HCT116 (cell line): ENCODE measurements at regions not wholly inside any gene's neighbourhood (a gene's known extent, or its start where the extent isn't known, plus 50 kb on each side); places are given as distances from the start of the nearest gene placed in this dataset.

ENCODE experiments used
- POLR2A ChIP-seq: IDR thresholded peaks from 2 replicates; pipeline ENCODE4 v1.7.0; 2011; ENCODE audit warnings: borderline replicate concordance; ENCODE audit not compliant: insufficient read depth, insufficient read length; ENCODE audit errors: extremely low read depth
- TCF7L2 ChIP-seq: IDR thresholded peaks from 2 replicates; pipeline ENCODE4 v1.7.0; 2011; ENCODE audit warnings: borderline replicate concordance, inconsistent platforms; ENCODE audit not compliant: insufficient read depth, insufficient read length; ENCODE audit errors: extremely low read depth
- TF ChIP-seq, protein P1 (sequence below), 3 experiments: fragments of 200-600 bp in 1 of 3; sonication (generic) in 1 of 3; IDR thresholded peaks in 2 of 3; conservative IDR thresholded peaks in 1 of 3; 2 replicates each; pipeline ENCODE4 v1.5.1; 2012 to 2017; ENCODE audit warnings: low read depth in 2 of 3, low read length in 2 of 3, antibody characterized with exemption in 1 of 3, borderline replicate concordance in 1 of 3, control low read depth in 1 of 3, mild to moderate bottlenecking in 1 of 3, mixed read lengths in 1 of 3, mixed run types in 1 of 3, moderate library complexity in 1 of 3; ENCODE audit not compliant: insufficient read depth in 1 of 3

DNA sequence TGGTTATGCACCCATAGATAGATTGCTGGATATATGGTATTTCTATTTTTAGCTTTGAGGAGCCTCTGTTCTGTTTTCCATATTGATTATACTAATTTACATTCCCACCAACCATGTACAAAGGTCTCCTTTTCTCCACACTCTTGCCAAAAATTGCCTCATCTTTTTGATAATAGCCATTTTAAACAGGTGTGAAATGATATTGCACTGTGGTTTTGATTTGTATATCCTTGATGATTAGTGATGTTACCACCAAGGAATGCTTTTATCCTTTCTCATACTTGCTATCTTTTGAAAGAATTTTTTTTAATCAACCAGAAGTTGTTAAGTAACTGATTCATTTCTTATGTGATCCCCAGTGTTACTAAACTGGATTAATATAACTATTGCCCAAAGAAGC, 60.0 kb downstream of the BBS10 start:
- TF ChIP-seq, protein P1, sequence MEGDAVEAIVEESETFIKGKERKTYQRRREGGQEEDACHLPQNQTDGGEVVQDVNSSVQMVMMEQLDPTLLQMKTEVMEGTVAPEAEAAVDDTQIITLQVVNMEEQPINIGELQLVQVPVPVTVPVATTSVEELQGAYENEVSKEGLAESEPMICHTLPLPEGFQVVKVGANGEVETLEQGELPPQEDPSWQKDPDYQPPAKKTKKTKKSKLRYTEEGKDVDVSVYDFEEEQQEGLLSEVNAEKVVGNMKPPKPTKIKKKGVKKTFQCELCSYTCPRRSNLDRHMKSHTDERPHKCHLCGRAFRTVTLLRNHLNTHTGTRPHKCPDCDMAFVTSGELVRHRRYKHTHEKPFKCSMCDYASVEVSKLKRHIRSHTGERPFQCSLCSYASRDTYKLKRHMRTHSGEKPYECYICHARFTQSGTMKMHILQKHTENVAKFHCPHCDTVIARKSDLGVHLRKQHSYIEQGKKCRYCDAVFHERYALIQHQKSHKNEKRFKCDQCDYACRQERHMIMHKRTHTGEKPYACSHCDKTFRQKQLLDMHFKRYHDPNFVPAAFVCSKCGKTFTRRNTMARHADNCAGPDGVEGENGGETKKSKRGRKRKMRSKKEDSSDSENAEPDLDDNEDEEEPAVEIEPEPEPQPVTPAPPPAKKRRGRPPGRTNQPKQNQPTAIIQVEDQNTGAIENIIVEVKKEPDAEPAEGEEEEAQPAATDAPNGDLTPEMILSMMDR (IDR thresholded peaks at IDR 0.05 in 2 of 3, conservative IDR thresholded peaks at IDR 0.05 in 1 of 3; ENCODE audit: borderline replicate concordance in 1 of 3, insufficient read depth in 1 of 3, low read depth in 2 of 3, low read length in 2 of 3) = no peak
- TF ChIP-seq POLR2A (no peak), TCF7L2 (no peak)
